NCI-H2029 (cell line): ENCODE measurements at regions not wholly inside any gene's neighbourhood (a gene's known extent, or its start where the extent isn't known, plus 50 kb on each side); places are given as distances from the start of the nearest gene placed in this dataset.
"Not testable (repeated sequence)": the region's sequence is repeated elsewhere in the genome, so short reads cannot be mapped to it uniquely, and the experiment has no call there.

Experiments
- DNase-seq: peaks from one replicate; lab custom pipeline; 2025; lab: John Stamatoyannopoulos, UW

DNA sequence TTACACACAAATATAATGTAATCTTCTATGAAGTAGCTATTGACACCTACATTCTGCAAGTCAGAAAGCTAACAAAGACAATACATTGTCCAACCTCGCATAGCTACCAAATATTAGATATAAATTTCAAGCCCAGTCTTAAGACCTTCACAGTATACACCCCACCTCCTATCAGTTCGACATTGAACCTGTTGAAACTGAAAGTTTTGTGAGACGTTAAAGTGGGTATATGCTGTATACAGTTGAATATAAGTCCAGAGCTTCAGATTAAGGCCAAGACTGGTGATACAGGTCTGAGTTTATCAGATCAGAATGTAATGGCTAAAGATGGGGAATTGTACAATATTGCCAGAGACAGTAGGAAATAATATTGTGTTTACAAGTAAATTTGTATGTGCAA lies 489.3 kb upstream of the RORB start:
- no peak for DNase-seq

DNA sequence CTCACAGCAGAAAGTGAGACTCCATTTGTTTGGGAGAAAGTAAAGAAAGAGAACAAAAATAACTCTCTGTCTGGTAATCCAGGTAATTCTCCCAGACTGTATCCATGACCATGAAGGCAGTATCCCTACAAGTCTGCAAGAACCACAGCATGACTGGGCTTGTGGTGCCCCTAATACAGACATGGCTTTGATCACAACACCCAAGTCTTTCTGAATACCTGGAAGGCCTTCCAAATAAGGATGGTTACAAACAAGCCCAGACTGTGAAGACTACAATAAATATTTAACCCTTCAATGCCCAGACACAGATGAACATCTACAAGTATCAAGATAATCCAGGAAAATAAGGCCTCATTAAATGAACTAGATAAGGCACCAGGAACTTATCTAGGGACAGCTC lies 481.1 kb upstream of the RORB start:
- no peak for DNase-seq

DNA sequence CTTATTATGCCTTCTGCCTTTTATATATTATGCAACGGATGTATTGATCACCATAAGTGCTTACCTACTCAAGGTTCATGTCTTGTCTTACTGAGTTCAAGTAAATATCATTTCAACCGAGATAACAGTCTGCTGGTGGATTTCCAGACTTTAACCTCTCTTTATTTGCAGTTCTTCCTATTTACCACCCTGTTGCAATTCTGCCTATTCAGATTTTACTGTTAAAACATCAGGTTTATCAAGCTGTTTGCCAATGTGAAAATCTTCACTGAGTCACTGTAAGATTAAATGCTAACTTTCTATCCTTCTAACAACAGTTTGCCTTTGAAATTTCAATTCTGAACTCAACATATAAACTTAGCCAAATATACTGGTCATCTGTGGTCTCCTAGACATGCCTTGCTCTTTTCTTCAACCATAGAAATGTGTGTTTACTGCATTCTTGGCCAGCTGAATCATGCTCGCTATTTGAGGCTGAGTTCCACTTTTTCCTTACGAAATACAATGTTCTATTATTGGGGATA lies 471.7 kb upstream of the RORB start:
- no peak for DNase-seq

- no peak for DNase-seq
Measured at GRCh38 chr9:74032421-74032820, 464.7 kb upstream of the RORB start.

GRCh38 chr9:74035786-74036185 lies 461.3 kb upstream of the RORB start:
- no peak for DNase-seq

DNA sequence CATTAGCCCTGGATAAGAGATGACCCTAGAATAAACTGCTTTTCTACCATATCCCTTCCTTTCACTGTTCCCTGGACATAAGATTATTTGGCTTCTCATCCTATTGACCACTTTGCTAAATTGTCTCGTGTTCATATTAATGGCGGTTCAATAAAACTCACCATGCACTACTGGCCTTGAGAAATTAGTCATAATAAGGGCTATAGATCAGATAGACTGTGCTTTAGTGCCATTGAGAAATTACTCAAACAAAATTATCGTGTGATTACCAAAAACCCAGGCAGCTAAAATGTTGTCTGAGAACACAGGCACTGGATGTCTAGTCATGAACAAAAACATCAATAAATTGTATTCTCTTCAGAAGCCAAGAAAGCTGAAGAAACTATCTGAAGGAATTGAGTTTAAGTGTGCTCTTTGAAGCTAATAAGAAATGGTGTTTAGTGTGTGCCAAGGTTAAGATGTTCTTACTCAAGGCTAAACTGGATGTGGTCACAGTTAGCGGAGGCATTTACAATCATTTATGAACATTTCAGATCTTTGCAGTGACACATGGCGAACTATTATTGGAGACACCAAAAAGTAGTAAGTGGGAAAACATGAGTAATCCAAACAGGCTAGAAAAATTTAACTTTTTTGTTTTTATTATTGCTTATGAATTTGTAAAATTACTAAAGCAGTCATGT lies 460.4 kb upstream of the RORB start:
- DNase-seq: no peak

DNA sequence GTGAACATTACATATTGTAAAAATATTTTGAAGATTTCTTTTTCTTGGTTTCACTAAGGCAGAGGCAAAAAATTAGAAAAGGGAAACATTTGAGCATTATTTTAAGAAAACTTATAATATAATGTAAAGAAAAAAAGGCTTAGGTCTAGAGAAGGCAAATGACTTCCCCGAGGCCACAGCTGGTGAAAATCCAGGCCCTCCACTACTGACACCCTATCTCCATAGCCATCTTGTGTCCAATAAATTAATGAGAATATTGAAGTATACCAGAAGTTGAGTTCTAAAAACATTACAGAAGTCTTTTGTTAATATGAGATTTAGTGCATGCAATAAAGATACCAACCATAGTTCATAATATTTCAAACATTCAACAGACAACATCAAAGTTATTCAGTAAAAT lies 459.9 kb upstream of the RORB start:
- DNase-seq: no peak

DNA sequence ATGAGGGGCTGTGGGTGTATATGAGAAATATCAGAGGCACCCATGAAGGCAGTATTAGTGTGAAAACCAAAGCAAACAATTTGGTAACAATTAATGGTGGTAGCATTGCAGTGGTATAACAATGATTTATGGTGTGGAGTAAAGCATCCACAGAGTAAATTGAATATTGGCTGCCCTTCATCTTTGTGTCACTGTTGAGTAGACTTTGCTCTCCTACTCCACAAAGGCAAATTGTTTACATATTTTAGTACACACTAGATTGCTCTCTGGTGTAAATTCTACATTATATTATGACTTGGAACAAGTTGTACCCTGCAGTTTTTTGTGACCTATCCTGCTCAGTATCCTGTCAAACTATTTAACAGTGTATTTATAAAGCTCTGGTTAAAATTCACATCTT lies 455.5 kb upstream of the RORB start:
- no peak for DNase-seq

GRCh38 chr9:74044844-74045243 lies 452.3 kb upstream of the RORB start:
- no peak for DNase-seq

GRCh38 chr9:74056023-74056422 lies 441.1 kb upstream of the RORB start:
- no peak for DNase-seq

- not testable (repeated sequence) for DNase-seq
Measured at GRCh38 chr9:74057051-74057450, 440.1 kb upstream of the RORB start.

GRCh38 chr9:74064702-74065101 lies 432.4 kb upstream of the RORB start:
- DNase-seq: no peak

- DNase-seq: no peak
Measured at GRCh38 chr9:74066128-74066527, 431.0 kb upstream of the RORB start.

DNA sequence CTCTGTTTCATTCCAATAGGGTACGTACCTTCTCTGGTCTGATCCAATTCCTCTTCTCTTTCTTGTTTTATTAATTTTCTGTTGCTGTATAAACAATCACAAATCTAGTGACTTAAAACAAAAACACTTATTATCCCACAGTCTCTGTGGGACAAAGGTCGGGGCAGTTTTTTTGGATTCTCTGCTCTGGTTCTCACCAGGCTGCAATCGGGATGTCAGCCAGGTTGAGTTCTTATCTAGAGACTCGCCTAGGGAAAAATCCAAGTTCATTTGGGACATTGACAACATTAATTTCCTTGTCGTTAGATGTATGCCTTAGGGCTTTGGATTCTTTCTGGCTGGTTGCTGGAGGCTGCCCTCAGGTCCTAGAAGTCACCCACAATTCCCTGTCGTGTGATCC lies 430.5 kb upstream of the RORB start:
- no peak for DNase-seq

DNA sequence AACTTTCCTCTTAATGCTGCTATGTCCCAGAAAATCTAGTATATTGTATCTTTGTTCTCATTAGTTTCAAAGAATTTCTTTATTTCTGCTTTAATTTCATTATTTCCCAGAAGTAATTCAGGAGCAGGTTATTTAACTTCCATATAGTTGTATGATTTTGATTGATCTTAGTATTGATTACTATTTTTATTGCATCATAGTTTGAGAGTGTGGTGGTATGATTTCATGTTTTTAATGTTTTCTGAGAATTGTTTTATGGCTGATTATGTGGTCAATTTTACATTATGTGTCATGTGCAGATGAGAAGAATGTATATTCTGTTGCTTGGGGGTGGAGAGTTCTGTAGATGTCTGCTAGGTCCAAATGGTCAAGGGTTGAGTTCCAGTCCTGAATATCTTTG lies 425.6 kb upstream of the RORB start:
- no peak for DNase-seq

GRCh38 chr9:74073897-74074296 lies 423.2 kb upstream of the RORB start:
- no peak for DNase-seq

DNA sequence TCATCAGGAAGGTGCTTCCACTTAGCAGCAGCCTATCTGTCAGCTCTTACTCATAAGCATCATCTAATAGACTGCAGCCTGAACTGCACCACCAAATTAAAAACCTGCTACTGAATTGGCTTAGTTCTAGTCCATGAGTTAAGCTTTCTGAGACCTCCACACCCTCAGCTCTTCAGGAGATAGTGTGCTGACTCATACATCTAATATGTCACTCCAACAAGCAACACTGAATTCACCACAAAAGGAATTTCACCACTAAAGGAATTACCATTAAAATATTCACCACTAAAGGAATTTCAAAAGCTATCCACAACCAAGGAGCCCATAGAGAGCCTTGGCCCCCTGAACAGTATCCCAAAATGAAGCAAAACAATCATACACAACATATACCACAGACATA lies 418.5 kb upstream of the RORB start:
- no peak for DNase-seq

- DNase-seq: not testable (repeated sequence)
Measured at GRCh38 chr9:74080652-74081051, 416.5 kb upstream of the RORB start.

DNA sequence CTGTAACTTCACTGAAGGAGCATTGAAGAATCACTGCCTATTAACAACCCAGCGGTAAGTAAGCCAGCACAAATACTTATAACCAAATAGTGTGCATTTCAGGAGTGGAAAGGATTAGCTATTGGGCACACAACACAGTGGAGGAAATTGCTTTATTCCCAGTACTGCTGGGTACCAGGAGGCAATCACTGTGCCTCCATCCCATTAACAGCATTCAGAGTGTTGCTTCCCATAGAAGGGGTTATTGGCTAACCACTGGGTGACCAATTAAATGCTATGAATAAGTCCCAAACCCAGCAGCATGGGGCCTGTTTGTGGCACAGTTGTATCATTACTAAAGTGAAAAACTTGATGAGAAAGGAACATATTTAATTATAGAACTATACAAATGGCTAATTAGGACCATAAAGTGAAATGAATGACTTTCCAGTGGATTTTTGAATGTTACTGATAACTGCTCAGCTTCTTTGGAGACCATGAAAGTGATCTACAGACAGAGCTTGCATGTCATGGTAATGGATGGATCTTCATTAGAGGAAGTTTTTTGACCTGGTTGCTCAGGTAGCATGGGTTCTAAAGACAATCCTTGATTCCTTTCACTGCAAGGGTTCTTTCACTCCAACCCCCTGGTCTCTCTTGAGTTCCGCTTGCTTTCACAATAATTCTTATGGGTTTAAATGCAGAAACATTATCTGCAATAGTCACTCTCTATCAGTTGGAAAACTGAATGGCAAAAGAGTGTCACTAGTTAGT lies 413.3 kb upstream of the RORB start:
- DNase-seq: no peak

- DNase-seq: not testable (repeated sequence)
Measured at GRCh38 chr9:74085384-74086037, 411.6 kb upstream of the RORB start.

GRCh38 chr9:74090921-74091320 lies 406.2 kb upstream of the RORB start:
- not testable (repeated sequence) for DNase-seq

DNA sequence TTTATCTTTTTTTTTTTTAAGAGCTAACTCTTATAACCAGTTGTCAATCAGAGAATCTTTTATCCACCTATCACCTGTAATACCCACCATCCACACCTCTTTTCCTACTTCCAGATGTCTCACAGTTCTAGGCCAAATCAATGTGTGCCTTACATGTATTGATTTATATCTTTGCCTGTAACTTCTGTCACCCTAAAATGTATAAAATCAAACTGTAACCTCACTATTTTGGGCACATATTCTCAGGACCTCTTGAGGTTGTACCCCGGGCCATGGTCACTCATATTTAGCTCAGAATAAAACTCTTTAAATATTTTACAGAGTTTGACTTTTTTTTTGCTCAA lies 404.7 kb upstream of the RORB start:
- no peak for DNase-seq

- DNase-seq: not testable (repeated sequence)
Measured at GRCh38 chr9:74094037-74094436, 403.1 kb upstream of the RORB start.
